ENCODE measurements at regions not wholly inside any gene's neighbourhood (a gene's known extent, or its start where the extent isn't known, plus 50 kb on each side); places are given as distances from the start of the nearest gene placed in this dataset.

DNA sequence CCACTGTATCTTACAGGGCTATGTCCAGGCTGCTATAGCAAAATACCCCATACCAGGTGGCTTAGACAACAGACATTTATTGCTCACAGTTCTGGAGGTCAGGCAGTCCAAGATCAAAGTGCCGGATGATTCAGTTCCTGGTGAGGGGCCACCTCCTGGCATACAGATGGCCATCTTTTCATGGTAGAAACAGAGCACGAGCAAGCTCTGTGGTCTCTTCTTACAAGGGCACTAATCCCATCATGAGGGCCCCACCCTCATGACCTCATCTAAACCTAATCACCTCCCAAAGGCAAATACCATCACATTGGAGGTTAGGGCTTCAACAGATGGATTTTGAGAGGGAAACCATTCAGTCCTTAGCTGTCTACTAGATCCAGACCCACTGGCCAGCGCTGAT is 117.4 kb upstream of the NECTIN1 start:
- H3K27me3 ChIP-seq = peaks cover 0 to 60% (median 0%) of the 10 kb centered on the region in 4 donors
- no peak overlapping the region for H3K4me3 ChIP-seq
- TF ChIP-seq EP300 (IDR thresholded peaks at IDR 0.05) (no peak), POLR2AphosphoS5 (IDR thresholded peaks at IDR 0.05) (no peak), POLR2A (IDR thresholded peaks at IDR 0.05; ENCODE audit: low read depth) (no peak)
- TF ChIP-seq, protein P1, sequence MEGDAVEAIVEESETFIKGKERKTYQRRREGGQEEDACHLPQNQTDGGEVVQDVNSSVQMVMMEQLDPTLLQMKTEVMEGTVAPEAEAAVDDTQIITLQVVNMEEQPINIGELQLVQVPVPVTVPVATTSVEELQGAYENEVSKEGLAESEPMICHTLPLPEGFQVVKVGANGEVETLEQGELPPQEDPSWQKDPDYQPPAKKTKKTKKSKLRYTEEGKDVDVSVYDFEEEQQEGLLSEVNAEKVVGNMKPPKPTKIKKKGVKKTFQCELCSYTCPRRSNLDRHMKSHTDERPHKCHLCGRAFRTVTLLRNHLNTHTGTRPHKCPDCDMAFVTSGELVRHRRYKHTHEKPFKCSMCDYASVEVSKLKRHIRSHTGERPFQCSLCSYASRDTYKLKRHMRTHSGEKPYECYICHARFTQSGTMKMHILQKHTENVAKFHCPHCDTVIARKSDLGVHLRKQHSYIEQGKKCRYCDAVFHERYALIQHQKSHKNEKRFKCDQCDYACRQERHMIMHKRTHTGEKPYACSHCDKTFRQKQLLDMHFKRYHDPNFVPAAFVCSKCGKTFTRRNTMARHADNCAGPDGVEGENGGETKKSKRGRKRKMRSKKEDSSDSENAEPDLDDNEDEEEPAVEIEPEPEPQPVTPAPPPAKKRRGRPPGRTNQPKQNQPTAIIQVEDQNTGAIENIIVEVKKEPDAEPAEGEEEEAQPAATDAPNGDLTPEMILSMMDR (IDR thresholded peaks at IDR 0.05) = no peak
- DNase-seq (ENCODE audit: extremely low spot score) = no peak
- intact Hi-C loops (cut with DNase I) = no loop called here
- H3K4me1 ChIP-seq = no peaks in the 10 kb centered on the region
- H3K27ac ChIP-seq (replicated peaks in 1 of 4) = no peak overlapping the region
- H3K9me3 ChIP-seq = peaks cover 0 to 18% (median 10%) of the 10 kb centered on the region in 4 donors
- no peaks in the 10 kb centered on the region for H3K36me3 ChIP-seq
- WGBS = 100% methylated on average over 1 of the region's 3 CpGs

DNA sequence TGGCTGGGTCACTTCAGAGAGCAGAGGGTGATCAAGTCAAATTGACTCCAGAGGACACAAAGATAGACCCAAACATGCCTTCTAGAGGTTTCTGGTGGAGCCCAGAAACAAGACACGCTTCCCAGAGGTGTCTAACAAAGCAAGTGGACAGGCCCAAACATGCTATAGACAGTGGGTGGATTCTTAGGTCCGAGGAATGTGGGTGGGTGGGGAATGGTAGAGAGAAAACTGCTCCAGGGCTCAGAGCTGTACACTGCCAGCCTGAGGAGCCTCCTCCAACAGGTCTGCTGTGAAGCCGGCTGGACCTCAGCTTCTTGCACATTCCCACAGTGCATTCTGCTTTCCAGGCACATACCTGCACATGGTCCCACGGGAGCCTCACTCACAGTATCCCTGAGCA is 116.8 kb upstream of the NECTIN1 start:
- no peak for TF ChIP-seq EP300 (IDR thresholded peaks at IDR 0.05)
- no peak for TF ChIP-seq POLR2A (IDR thresholded peaks at IDR 0.05; ENCODE audit: low read depth)
- no peak for TF ChIP-seq POLR2AphosphoS5 (IDR thresholded peaks at IDR 0.05)
- TF ChIP-seq, protein P1 (IDR thresholded peaks at IDR 0.05) = no peak
- Histone ChIP-seq H3K36me3 (no peaks in the 10 kb centered on the region), H3K9me3 (peaks cover 0 to 18% (median 10%) of the 10 kb centered on the region in 4 donors), H3K4me1 (no peaks in the 10 kb centered on the region), H3K27me3 (peaks cover 0 to 54% (median 0%) of the 10 kb centered on the region in 4 donors), H3K27ac (replicated peaks in 1 of 4) (no peak overlapping the region), H3K4me3 (no peak overlapping the region)
- WGBS = 79% methylated on average over 4 of the region's 4 CpGs
- no peak for DNase-seq (ENCODE audit: extremely low spot score)
- intact Hi-C loops (cut with DNase I) = loop anchor here (1.0 kb wide), 1 partner anchor 8 kb away; no protein-coding TSS in a partner anchor

DNA sequence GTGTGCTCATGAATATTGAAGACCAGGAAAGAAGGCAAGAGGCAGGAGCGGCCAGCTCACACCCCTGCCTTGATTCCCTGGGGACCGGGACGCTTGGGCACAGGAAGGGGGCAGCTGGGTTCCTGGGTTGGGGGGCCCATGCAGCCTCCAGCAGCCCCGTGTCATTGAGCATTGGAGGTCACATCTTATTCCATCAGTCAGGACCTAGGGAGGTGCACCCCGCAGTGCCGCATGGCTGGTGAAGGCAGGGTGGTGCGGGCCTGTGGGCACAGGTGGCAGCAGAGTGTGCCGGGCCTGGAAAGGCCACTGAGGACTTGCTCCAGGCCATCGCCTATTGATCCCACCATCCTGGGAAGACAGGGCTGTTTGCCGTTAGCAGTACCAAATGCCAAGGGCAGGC is 116.3 kb upstream of the NECTIN1 start:
- no peak for DNase-seq (ENCODE audit: extremely low spot score)
- intact Hi-C loops (cut with DNase I) = loop anchor here (1.0 kb wide), 1 partner anchor 8 kb away; no protein-coding TSS in a partner anchor
- H3K9me3 ChIP-seq = peaks cover 0 to 18% (median 10%) of the 10 kb centered on the region in 4 donors
- peaks cover 0 to 52% (median 0%) of the 10 kb centered on the region in 4 donors for H3K27me3 ChIP-seq
- no peak for TF ChIP-seq POLR2A (IDR thresholded peaks at IDR 0.05; ENCODE audit: low read depth)
- TF ChIP-seq POLR2AphosphoS5 (IDR thresholded peaks at IDR 0.05) = no peak
- TF ChIP-seq, protein P1 (IDR thresholded peaks at IDR 0.05) = no peak
- no peak for TF ChIP-seq EP300 (IDR thresholded peaks at IDR 0.05)
- H3K4me3 ChIP-seq = no peak overlapping the region
- WGBS = 80% methylated on average over 10 of the region's 10 CpGs
- H3K4me1 ChIP-seq = no peaks in the 10 kb centered on the region
- H3K36me3 ChIP-seq = no peaks in the 10 kb centered on the region
- no peak overlapping the region for H3K27ac ChIP-seq (replicated peaks in 1 of 4)

DNA sequence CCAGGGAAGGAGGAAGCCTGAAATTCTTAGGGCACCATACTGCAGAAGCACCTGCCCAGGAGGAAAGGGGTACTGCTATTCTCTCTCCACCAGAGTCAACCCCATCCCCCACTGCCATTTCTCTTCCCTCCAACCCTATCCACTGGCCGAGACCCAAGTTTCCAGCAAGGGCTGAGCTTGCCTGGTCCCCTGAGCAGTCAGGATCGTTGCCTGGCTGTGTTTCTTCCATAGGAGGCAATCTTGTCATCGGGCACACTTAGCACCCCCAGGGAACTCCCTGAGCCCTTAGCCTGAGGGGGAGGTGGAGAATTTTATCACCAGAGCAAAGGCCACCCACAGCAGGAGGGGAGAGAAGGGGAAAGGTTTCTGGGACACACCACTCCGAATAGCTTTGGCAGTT is 115.8 kb upstream of the NECTIN1 start:
- WGBS = 29% methylated on average over 4 of the region's 4 CpGs
- Histone ChIP-seq H3K36me3 (no peaks in the 10 kb centered on the region), H3K4me1 (no peaks in the 10 kb centered on the region), H3K27me3 (peaks cover 0 to 57% (median 0%) of the 10 kb centered on the region in 4 donors), H3K4me3 (no peak overlapping the region), H3K27ac (replicated peaks in 1 of 4) (no peak overlapping the region), H3K9me3 (peaks cover 0 to 18% (median 10%) of the 10 kb centered on the region in 4 donors)
- intact Hi-C loops (cut with DNase I) = loop anchor here (1.0 kb wide), 1 partner anchor 8 kb away; no protein-coding TSS in a partner anchor
- DNase-seq (ENCODE audit: extremely low spot score) = no peak
- TF ChIP-seq POLR2A (IDR thresholded peaks at IDR 0.05; ENCODE audit: low read depth) (no peak), POLR2AphosphoS5 (IDR thresholded peaks at IDR 0.05) (no peak), EP300 (IDR thresholded peaks at IDR 0.05) (no peak)
- TF ChIP-seq, protein P1 (IDR thresholded peaks at IDR 0.05) = no peak

DNA sequence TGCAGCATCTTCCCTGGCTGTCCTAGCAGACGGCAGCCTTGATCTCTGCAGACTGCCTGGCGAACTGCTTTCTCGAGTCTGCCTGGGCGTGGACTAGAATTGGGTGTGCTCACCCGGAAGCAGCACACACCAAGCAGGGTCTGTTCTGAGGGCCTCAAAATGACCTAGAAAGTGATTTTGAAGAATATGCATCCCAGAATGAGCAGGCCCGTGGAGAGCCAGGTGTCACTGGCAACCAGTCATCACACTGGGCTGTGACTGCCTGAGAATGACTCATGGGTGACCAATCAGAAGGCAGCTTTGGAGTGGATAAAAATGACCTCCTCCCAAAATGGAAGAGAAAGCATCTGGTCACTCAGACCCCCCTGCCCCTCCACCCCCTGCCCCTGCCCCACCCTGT is 114.9 kb upstream of the NECTIN1 start:
- Histone ChIP-seq H3K4me3 (no peak overlapping the region), H3K4me1 (no peaks in the 10 kb centered on the region), H3K27ac (replicated peaks in 1 of 4) (no peak overlapping the region), H3K9me3 (peaks cover 0 to 18% (median 10%) of the 10 kb centered on the region in 4 donors), H3K36me3 (no peaks in the 10 kb centered on the region), H3K27me3 (peaks cover 0 to 66% (median 0%) of the 10 kb centered on the region in 4 donors)
- no peak for TF ChIP-seq EP300 (IDR thresholded peaks at IDR 0.05)
- TF ChIP-seq, protein P1 (IDR thresholded peaks at IDR 0.05) = no peak
- no peak for TF ChIP-seq POLR2A (IDR thresholded peaks at IDR 0.05; ENCODE audit: low read depth)
- TF ChIP-seq POLR2AphosphoS5 (IDR thresholded peaks at IDR 0.05) = no peak
- no peak for DNase-seq (ENCODE audit: extremely low spot score)
- intact Hi-C loops (cut with DNase I) = no loop called here
- 43% methylated on average over 2 of the region's 6 CpGs for WGBS
